Activated CD4-positive, alpha-beta memory T cell treated with anti-CD3 and anti-CD28 coated beads for 36 hours (primary cell): ENCODE measurements at regions not wholly inside any gene's neighbourhood (a gene's known extent, or its start where the extent isn't known, plus 50 kb on each side); places are given as distances from the start of the nearest gene placed in this dataset.
"Not testable (repeated sequence)": the region's sequence is repeated elsewhere in the genome, so short reads cannot be mapped to it uniquely, and the experiment has no call there.

Experiments used
- CTCF ChIA-PET: fragments of 350-600 bp; sonication (Branson Sonifier 250); formaldehyde crosslinking; loops from one replicate; lab custom pipeline; 2021; ENCODE audit warnings: antibody characterized with exemption, inconsistent platforms; lab: Charles Lee
- POLR2A ChIA-PET: fragments of 350-600 bp; sonication (Branson Sonifier 250); formaldehyde crosslinking; loops from one replicate; lab custom pipeline; 2021; ENCODE audit warnings: antibody characterized with exemption; lab: Charles Lee
- DNase-seq: peaks from one replicate; pipeline ENCODE4 v3.0.0-alpha.2; 2020
- H3K27ac Mint-ChIP-seq: one replicate; pipeline ENCODE4 v1.8.0; 2021; ENCODE audit warnings: mixed read lengths
- H3K27me3 Mint-ChIP-seq: one replicate; pipeline ENCODE4 v1.8.0; 2021; ENCODE audit warnings: mixed read lengths
- H3K36me3 Mint-ChIP-seq: one replicate; pipeline ENCODE4 v1.8.0; 2021; ENCODE audit warnings: mixed read lengths
- H3K4me1 Mint-ChIP-seq: one replicate; pipeline ENCODE4 v1.8.0; 2021; ENCODE audit warnings: low read depth, mixed read lengths
- H3K4me3 Mint-ChIP-seq: one replicate; pipeline ENCODE4 v1.8.0; 2021; ENCODE audit warnings: mild to moderate bottlenecking, mixed read lengths
- H3K9me3 Mint-ChIP-seq: one replicate; pipeline ENCODE4 v1.8.0; 2021; ENCODE audit warnings: mixed read lengths
- intact Hi-C: fragments of 100-400 bp; cut with micrococcal nuclease; formaldehyde crosslinking; loops from one replicate; pipeline ENCODE4 v1.15.1; 2023

DNA sequence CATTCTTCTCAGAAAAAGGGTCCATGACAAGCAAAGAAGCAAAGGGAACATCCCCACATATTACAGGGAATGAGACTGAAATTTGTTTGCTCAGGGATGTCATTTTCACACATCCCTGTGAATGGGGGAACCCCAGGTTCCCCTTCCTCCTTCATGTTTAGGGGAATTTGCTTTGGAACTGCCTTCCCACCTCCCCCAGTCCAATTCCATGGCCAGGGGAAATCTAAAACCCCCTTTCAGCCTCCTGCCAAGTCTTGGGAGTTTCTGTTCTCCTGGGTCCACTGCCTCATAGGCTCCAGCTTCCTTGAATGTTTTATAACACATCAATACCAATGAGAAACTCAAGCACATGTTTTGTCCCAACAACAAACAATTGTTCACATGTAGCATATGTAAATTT, 297.5 kb upstream of the CTNNB1 start:
- Mint-ChIP-seq H3K36me3 (no peaks in the 10 kb centered on the region), H3K27me3 (no peaks in the 10 kb centered on the region), H3K9me3 (peaks cover 2% of the 10 kb centered on the region), H3K4me3 (no peak overlapping the region), H3K4me1 (no peaks in the 10 kb centered on the region), H3K27ac (no peak overlapping the region)
- ChIA-PET CTCF (no interaction called here), POLR2A (no interaction called here)
- DNase-seq: no peak
- intact Hi-C loops: no loop called here

GRCh38 chr3:40907907-40908465, 291.3 kb upstream of the CTNNB1 start:
- H3K4me1 Mint-ChIP-seq, H3K27me3 Mint-ChIP-seq, H3K36me3 Mint-ChIP-seq, H3K9me3 Mint-ChIP-seq, POLR2A ChIA-PET, CTCF ChIA-PET, H3K4me3 Mint-ChIP-seq, intact Hi-C loops, H3K27ac Mint-ChIP-seq, DNase-seq: not testable (repeated sequence)

GRCh38 chr3:40908612-40909011, 290.7 kb upstream of the CTNNB1 start:
- no peak overlapping the region for H3K4me3 Mint-ChIP-seq
- ChIA-PET POLR2A (no interaction called here), CTCF (no interaction called here)
- H3K27ac Mint-ChIP-seq: no peak overlapping the region
- H3K36me3 Mint-ChIP-seq: no peaks in the 10 kb centered on the region
- no peak for DNase-seq
- no peaks in the 10 kb centered on the region for H3K9me3 Mint-ChIP-seq
- peaks cover 5% of the 10 kb centered on the region for H3K27me3 Mint-ChIP-seq
- no peaks in the 10 kb centered on the region for H3K4me1 Mint-ChIP-seq
- intact Hi-C loops: no loop called here

DNA sequence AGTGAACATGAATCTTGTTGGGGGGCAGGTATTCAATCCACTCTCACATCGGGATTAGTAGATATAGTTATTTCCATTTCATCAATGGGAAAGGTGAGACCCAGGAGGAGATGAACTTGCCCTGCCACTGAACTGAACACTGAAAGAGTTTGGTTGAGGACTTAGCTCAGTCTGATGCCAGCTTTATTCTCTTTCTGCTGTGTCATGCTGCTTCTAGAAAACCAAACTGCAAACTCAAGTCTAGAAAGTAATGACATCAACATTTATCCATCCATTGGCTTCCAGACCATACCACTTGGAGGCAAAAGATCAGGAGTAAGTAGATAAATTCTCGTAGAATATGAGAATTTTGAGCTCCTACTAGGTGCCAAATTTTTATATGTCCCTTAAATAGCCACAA, 288.0 kb upstream of the CTNNB1 start:
- ChIA-PET CTCF (no interaction called here), POLR2A (no interaction called here)
- Mint-ChIP-seq H3K4me1 (no peaks in the 10 kb centered on the region), H3K36me3 (no peaks in the 10 kb centered on the region), H3K4me3 (no peak overlapping the region), H3K27me3 (peaks cover 5% of the 10 kb centered on the region), H3K9me3 (no peaks in the 10 kb centered on the region), H3K27ac (no peak overlapping the region)
- DNase-seq: no peak
- intact Hi-C loops: no loop called here

DNA sequence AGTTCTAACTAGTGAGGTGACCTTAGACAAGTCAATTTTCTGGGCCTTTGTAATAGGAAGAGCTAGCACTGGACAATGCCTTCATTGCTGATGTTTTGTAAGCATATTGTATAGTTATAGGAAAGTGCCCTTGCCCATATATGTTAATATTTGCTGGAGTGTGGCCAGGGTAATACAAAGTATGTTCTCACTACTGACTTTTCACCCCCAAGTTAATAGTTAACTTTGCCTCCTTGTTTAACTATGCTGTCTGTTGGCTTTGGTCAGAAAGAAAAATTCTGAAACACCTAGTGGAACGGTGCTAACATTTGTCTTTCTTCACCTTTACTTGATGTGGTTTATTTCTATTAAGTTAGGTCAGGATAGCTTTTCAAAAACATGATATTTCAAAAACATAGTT, 287.4 kb upstream of the CTNNB1 start:
- Mint-ChIP-seq H3K36me3 (no peaks in the 10 kb centered on the region), H3K27ac (no peak overlapping the region), H3K4me1 (no peaks in the 10 kb centered on the region), H3K9me3 (no peaks in the 10 kb centered on the region), H3K27me3 (peaks cover 5% of the 10 kb centered on the region), H3K4me3 (no peak overlapping the region)
- POLR2A ChIA-PET: no interaction called here
- no peak for DNase-seq
- CTCF ChIA-PET: no interaction called here
- intact Hi-C loops: no loop called here

GRCh38 chr3:40912461-40912860, 286.8 kb upstream of the CTNNB1 start:
- POLR2A ChIA-PET: no interaction called here
- Mint-ChIP-seq H3K36me3 (no peaks in the 10 kb centered on the region), H3K27me3 (peaks cover 5% of the 10 kb centered on the region), H3K4me1 (no peaks in the 10 kb centered on the region), H3K27ac (no peak overlapping the region), H3K9me3 (no peaks in the 10 kb centered on the region), H3K4me3 (no peak overlapping the region)
- intact Hi-C loops: no loop called here
- CTCF ChIA-PET: no interaction called here
- DNase-seq: no peak

DNA sequence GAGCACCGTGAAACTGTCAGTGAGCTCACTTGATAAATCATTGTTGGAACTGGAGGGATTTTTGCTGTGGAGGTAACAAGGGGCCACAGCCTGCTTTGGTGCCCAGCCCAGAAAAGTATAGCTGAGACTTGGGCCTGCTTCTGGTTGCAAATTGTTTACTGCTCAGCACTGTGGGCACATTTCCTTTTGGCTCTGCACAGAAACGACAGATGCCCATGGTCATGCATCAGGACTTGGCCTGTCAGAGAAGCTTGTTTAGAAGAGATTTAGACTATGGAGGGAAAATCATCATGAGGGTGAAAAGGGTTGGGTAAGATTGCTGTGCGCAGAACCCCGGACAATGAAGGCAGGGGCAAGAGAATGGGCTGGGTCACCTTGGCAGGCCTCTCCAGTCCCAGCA, 286.1 kb upstream of the CTNNB1 start:
- intact Hi-C loops: no loop called here
- ChIA-PET POLR2A (no interaction called here), CTCF (no interaction called here)
- no peaks in the 10 kb centered on the region for H3K9me3 Mint-ChIP-seq
- H3K27ac Mint-ChIP-seq: no peak overlapping the region
- H3K4me1 Mint-ChIP-seq: no peaks in the 10 kb centered on the region
- H3K36me3 Mint-ChIP-seq: no peaks in the 10 kb centered on the region
- DNase-seq: no peak
- H3K27me3 Mint-ChIP-seq: peaks cover 5% of the 10 kb centered on the region
- H3K4me3 Mint-ChIP-seq: no peak overlapping the region

DNA sequence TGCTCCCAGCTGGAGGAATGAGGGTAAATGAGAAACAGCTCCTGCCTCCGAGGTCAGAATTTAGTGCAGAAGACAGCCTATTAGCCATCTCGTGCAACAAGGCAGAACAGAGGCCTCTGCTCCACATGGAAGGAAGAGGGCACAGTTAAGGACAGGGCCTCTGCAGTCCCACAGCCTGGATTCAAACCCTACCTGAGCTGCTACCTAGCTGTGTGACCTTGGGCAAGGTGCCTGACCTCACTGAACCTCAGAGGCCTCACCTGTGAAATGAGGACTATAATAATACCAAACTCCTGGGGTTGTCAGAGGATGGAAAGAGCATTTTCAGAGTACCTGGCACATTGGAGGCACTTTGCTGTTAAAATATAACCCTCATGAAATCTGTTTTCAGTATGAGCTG, 285.7 kb upstream of the CTNNB1 start:
- Mint-ChIP-seq H3K36me3 (no peaks in the 10 kb centered on the region), H3K27ac (no peak overlapping the region), H3K9me3 (no peaks in the 10 kb centered on the region), H3K4me3 (no peak overlapping the region), H3K27me3 (peaks cover 5% of the 10 kb centered on the region), H3K4me1 (no peaks in the 10 kb centered on the region)
- CTCF ChIA-PET: no interaction called here
- intact Hi-C loops: no loop called here
- DNase-seq: no peak
- POLR2A ChIA-PET: no interaction called here

DNA sequence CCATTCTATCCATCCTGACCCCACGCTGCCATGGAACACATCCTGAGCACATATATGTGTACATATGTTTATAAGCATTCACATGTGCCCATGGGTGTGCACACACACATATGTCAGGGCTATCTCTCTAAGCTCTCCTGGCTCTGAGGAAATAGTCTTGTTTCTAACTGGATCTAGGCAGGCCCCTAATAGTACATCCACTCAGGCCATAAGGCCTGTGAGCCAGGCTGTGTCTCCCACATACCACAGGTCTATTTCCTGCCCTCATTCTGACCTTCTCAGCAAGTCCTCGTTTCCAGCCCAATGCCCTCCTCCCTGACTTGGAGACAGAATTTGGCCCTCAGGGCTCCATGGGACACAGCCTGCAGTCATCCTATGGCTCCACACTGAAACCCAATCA, 284.8 kb upstream of the CTNNB1 start:
- intact Hi-C loops: no loop called here
- Mint-ChIP-seq H3K36me3 (no peaks in the 10 kb centered on the region), H3K27me3 (peaks cover 5% of the 10 kb centered on the region), H3K4me1 (no peaks in the 10 kb centered on the region), H3K4me3 (no peak overlapping the region), H3K9me3 (no peaks in the 10 kb centered on the region), H3K27ac (no peak overlapping the region)
- ChIA-PET CTCF (no interaction called here), POLR2A (no interaction called here)
- DNase-seq: no peak

GRCh38 chr3:40915346-40915865, 283.9 kb upstream of the CTNNB1 start:
- no peaks in the 10 kb centered on the region for H3K36me3 Mint-ChIP-seq
- CTCF ChIA-PET: no interaction called here
- POLR2A ChIA-PET: no interaction called here
- H3K27ac Mint-ChIP-seq: no peak overlapping the region
- no peaks in the 10 kb centered on the region for H3K9me3 Mint-ChIP-seq
- intact Hi-C loops: no loop called here
- no peaks in the 10 kb centered on the region for H3K4me1 Mint-ChIP-seq
- no peak overlapping the region for H3K4me3 Mint-ChIP-seq
- peaks cover 3% of the 10 kb centered on the region for H3K27me3 Mint-ChIP-seq
- DNase-seq: no peak

DNA sequence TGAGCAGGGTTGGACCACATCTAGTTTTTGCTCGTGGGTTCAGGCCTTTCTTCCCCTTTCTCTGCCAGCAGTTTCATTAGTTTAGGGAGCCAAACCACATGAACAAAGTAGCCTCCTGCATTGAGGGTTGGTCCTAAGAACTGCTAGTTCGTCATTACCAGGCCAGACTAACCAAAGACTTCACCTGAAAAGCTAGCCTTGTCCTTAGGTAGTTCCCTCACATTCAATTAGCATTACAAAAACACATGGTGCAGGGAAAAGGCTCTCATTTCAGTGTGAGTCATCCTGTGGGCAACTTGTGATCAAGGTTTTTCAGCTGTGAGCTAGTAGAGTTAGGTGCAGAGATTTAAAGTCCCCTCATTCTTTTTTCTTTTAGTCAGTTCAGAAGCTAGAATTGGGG, 279.3 kb upstream of the CTNNB1 start:
- intact Hi-C loops: no loop called here
- Mint-ChIP-seq H3K27ac (no peak overlapping the region), H3K4me1 (no peaks in the 10 kb centered on the region), H3K36me3 (no peaks in the 10 kb centered on the region), H3K27me3 (peaks cover 5% of the 10 kb centered on the region), H3K9me3 (no peaks in the 10 kb centered on the region), H3K4me3 (no peak overlapping the region)
- no peak for DNase-seq
- CTCF ChIA-PET: no interaction called here
- POLR2A ChIA-PET: no interaction called here

DNA sequence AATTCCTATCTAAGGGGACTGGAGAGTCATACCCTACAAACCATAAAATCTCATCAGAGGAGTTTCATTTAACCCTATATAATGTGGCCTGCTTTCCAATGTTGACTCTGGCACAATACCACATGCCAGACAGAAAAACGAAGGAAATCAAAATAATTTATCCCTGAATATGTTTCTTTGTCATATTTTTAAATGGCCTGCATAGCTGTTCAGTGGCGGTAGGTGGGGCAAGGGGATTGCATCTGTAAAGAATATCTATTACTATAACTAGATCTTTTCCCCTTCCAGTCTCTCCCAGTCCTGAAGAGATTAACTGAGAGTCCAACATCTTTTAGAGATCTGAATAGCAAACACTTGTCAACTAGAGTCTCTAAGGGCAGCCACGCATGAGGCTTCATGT, 278.1 kb upstream of the CTNNB1 start:
- no peak overlapping the region for H3K4me3 Mint-ChIP-seq
- ChIA-PET POLR2A (no interaction called here), CTCF (no interaction called here)
- no peak overlapping the region for H3K27ac Mint-ChIP-seq
- no peak for DNase-seq
- no peaks in the 10 kb centered on the region for H3K4me1 Mint-ChIP-seq
- H3K27me3 Mint-ChIP-seq: peaks cover 6% of the 10 kb centered on the region
- intact Hi-C loops: no loop called here
- H3K36me3 Mint-ChIP-seq: no peaks in the 10 kb centered on the region
- no peaks in the 10 kb centered on the region for H3K9me3 Mint-ChIP-seq

DNA sequence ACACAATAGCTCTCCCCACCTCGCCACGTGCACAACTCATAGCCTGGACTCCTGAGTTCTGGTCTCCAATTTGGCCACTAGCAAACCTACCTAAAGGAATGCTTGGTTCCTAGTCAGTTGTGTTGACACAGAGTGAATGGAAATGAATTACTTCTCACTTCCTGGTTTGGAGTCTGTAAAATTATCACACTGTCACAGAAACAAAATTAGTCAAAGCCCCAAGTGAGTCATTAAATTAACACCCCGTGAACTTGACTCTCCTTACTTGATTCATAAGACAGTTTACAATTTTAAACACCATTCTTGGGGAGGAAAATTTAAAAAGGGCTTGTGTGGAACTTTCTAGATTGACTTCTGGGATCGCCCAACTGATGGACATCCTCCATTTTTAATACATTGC, 276.2 kb upstream of the CTNNB1 start:
- Mint-ChIP-seq H3K4me3 (no peak overlapping the region), H3K9me3 (no peaks in the 10 kb centered on the region), H3K27ac (no peak overlapping the region), H3K36me3 (no peaks in the 10 kb centered on the region), H3K27me3 (peaks cover 18% of the 10 kb centered on the region), H3K4me1 (no peaks in the 10 kb centered on the region)
- intact Hi-C loops: no loop called here
- POLR2A ChIA-PET: no interaction called here
- no peak for DNase-seq
- CTCF ChIA-PET: no interaction called here
